NCI-H226 (cell line): ENCODE measurements at regions not wholly inside any gene's neighbourhood (a gene's known extent, or its start where the extent isn't known, plus 50 kb on each side); places are given as distances from the start of the nearest gene placed in this dataset.

Experiments used
- DNase-seq: peaks from one replicate; pipeline ENCODE4 v3.0.0-alpha.2; 2015

GRCh38 chr4:138740816-138741745 lies 274.5 kb upstream of the NOCT start:
- DNase-seq = no peak

GRCh38 chr4:138736362-138736761 lies 279.2 kb upstream of the NOCT start:
- no peak for DNase-seq

GRCh38 chr4:138734746-138735145 lies 280.8 kb upstream of the NOCT start:
- DNase-seq = peak; percentile 45

- no peak for DNase-seq
Measured at GRCh38 chr4:138728566-138728965, 287.0 kb upstream of the NOCT start.

GRCh38 chr4:138727731-138728130 lies 287.9 kb upstream of the NOCT start:
- no peak for DNase-seq

GRCh38 chr4:138724530-138724929 lies 291.1 kb upstream of the NOCT start:
- no peak for DNase-seq

- no peak for DNase-seq
Measured at GRCh38 chr4:138716559-138717335, 298.8 kb upstream of the NOCT start.

GRCh38 chr4:138710297-138710696 lies 305.3 kb upstream of the NOCT start:
- DNase-seq = no peak

GRCh38 chr4:138709859-138710258 lies 305.7 kb upstream of the NOCT start:
- no peak for DNase-seq

GRCh38 chr4:138707746-138708677 lies 307.6 kb upstream of the NOCT start:
- no peak for DNase-seq

- no peak for DNase-seq
Measured at GRCh38 chr4:138706201-138706600, 309.4 kb upstream of the NOCT start.

- no peak for DNase-seq
Measured at GRCh38 chr4:138702190-138702824, 313.3 kb upstream of the NOCT start.

GRCh38 chr4:138698641-138699040 lies 316.9 kb upstream of the NOCT start:
- no peak for DNase-seq

GRCh38 chr4:138697851-138698250 lies 317.7 kb upstream of the NOCT start:
- peak; percentile 17 for DNase-seq

GRCh38 chr4:138696771-138697170 lies 318.8 kb upstream of the NOCT start:
- no peak for DNase-seq

GRCh38 chr4:138696058-138696457 lies 319.5 kb upstream of the NOCT start:
- no peak for DNase-seq

- no peak for DNase-seq
Measured at GRCh38 chr4:138693526-138693925, 322.1 kb upstream of the NOCT start.

- no peak for DNase-seq
Measured at GRCh38 chr4:138692411-138692810, 323.2 kb upstream of the NOCT start.

GRCh38 chr4:138689593-138689992 lies 326.0 kb upstream of the NOCT start:
- no peak for DNase-seq

- no peak for DNase-seq
Measured at GRCh38 chr4:138689187-138689586, 326.4 kb upstream of the NOCT start.

GRCh38 chr4:138688408-138689085 lies 327.0 kb upstream of the NOCT start:
- no peak for DNase-seq
